Naive thymus-derived CD4-positive, alpha-beta T cell (primary cell): ENCODE measurements at regions not wholly inside any gene's neighbourhood (a gene's known extent, or its start where the extent isn't known, plus 50 kb on each side); places are given as distances from the start of the nearest gene placed in this dataset.
"Not testable (repeated sequence)": the region's sequence is repeated elsewhere in the genome, so short reads cannot be mapped to it uniquely, and the experiment has no call there.

ENCODE experiments used
- ATAC-seq: fragments of 150-1000 bp; cut with Tn5 transposase; 2 replicates; pipeline ENCODE4 v1.10.0; 2021; ENCODE audit warnings: mild to moderate bottlenecking, moderate library complexity
- CTCF ChIA-PET: fragments of 350-600 bp; sonication (Branson Sonifier 250); formaldehyde crosslinking; loops from one replicate; lab custom pipeline; 2021; ENCODE audit warnings: antibody characterized with exemption; lab: Charles Lee
- POLR2A ChIA-PET: fragments of 350-600 bp; sonication (Branson Sonifier 250); formaldehyde crosslinking; loops from one replicate; lab custom pipeline; 2021; ENCODE audit warnings: antibody characterized with exemption, inconsistent platforms; lab: Charles Lee
- DNase-seq, 9 donors: peaks; one replicate each; pipeline versions ENCODE4 v3.0.0 to v3.0.0-alpha.2; 2020 to 2022; ENCODE audit warnings: mixed read lengths in 1 of 9
- H3K27ac ChIP-seq: one replicate; pipeline ENCODE4 v1.7.0; 2013; ENCODE audit warnings: mild to moderate bottlenecking, low read depth, low read length, moderate library complexity
- H3K27me3 ChIP-seq, 2 donors: one replicate each; pipeline ENCODE4 v1.7.0; 2013; ENCODE audit warnings: low read length in 2 of 2, mild to moderate bottlenecking in 2 of 2, moderate library complexity in 2 of 2; ENCODE audit not compliant: control insufficient read depth in 2 of 2, insufficient read depth in 2 of 2
- H3K36me3 ChIP-seq, 3 experiments: 1 replicate in 2 of 3; 2 replicates in 1 of 3; pipeline ENCODE4 v1.7.0; 2013; ENCODE audit warnings: low read length in 3 of 3, mild to moderate bottlenecking in 3 of 3, moderate library complexity in 1 of 3; ENCODE audit not compliant: insufficient read depth in 3 of 3, control insufficient read depth in 2 of 3
- H3K4me1 ChIP-seq, 2 donors: one replicate each; pipeline ENCODE4 v1.7.0; 2013; ENCODE audit warnings: low read length in 2 of 2, mild to moderate bottlenecking in 2 of 2, moderate library complexity in 1 of 2; ENCODE audit not compliant: control insufficient read depth in 2 of 2, insufficient read depth in 2 of 2
- H3K4me3 ChIP-seq: 2 replicates; pipeline ENCODE4 v1.7.0; 2013; ENCODE audit warnings: mild to moderate bottlenecking, low read length
- H3K9me3 ChIP-seq, 3 experiments: 1 replicate in 2 of 3; 2 replicates in 1 of 3; pipeline ENCODE4 v1.7.0; 2013; ENCODE audit warnings: low read length in 3 of 3; ENCODE audit not compliant: control insufficient read depth in 2 of 3
- H3K27ac Mint-ChIP-seq, 9 donors: one replicate each; pipeline ENCODE4 v1.8.0; 2020 to 2022; ENCODE audit warnings: mixed read lengths in 9 of 9, mild to moderate bottlenecking in 8 of 9, moderate library complexity in 5 of 9, inconsistent platforms in 2 of 9
- H3K27me3 Mint-ChIP-seq, 5 donors: one replicate each; pipeline ENCODE4 v1.8.0; 2021 to 2022; ENCODE audit warnings: mixed read lengths in 5 of 5, mild to moderate bottlenecking in 1 of 5
- H3K36me3 Mint-ChIP-seq, 5 donors: one replicate each; pipeline ENCODE4 v1.8.0; 2020 to 2022; ENCODE audit warnings: mixed read lengths in 5 of 5, mild to moderate bottlenecking in 3 of 5, inconsistent platforms in 1 of 5
- H3K4me1 Mint-ChIP-seq, 7 donors: one replicate each; pipeline ENCODE4 v1.8.0; 2020 to 2022; ENCODE audit warnings: mixed read lengths in 7 of 7, mild to moderate bottlenecking in 3 of 7, inconsistent platforms in 1 of 7
- H3K4me3 Mint-ChIP-seq, 10 donors: one replicate each; pipeline ENCODE4 v1.8.0; 2020 to 2022; ENCODE audit warnings: mild to moderate bottlenecking in 10 of 10, mixed read lengths in 10 of 10, moderate library complexity in 6 of 10, inconsistent platforms in 2 of 10
- H3K9me3 Mint-ChIP-seq, 11 donors: one replicate each; pipeline ENCODE4 v1.8.0; 2020 to 2022; ENCODE audit warnings: mixed read lengths in 11 of 11, mild to moderate bottlenecking in 4 of 11, inconsistent platforms in 1 of 11, moderate library complexity in 1 of 11
- intact Hi-C, 2 donors: fragments of 100-400 bp; cut with micrococcal nuclease; formaldehyde crosslinking; loops; one replicate each; pipeline ENCODE4 v1.15.1; 2023

DNA sequence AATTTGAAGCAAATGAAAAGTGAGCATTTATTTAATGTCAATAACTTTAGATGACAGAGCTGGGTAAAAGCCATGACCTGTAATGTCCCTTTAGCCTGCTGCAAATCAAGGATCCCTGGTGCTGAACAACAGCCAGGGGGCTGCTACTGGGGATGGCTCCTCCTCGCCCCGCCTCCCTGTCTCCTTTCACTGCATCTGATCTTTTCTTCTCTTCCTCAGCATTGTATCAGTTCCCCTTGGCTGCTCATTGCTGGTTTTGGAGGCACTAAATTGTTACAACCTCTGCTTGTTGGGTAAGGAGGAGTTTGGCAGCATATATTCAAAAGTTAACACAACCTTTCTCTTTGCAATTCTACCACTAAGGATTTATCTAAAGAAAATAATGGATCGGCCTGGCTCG, 236.3 kb upstream of the ID2 start:
- peaks cover 0 to 4% (median 0%) of the 10 kb centered on the region in 11 donors for H3K9me3 Mint-ChIP-seq
- ChIA-PET CTCF (no interaction called here), POLR2A (no interaction called here)
- Histone ChIP-seq H3K4me3 (no peak overlapping the region), H3K9me3 (no peaks in the 10 kb centered on the region), H3K36me3 (no peaks in the 10 kb centered on the region), H3K27me3 (no peaks in the 10 kb centered on the region), H3K4me1 (no peaks in the 10 kb centered on the region), H3K27ac (no peak overlapping the region)
- no peak overlapping the region for H3K4me3 Mint-ChIP-seq
- peaks cover 0 to 47% (median 0%) of the 10 kb centered on the region in 5 donors for H3K27me3 Mint-ChIP-seq
- peak overlapping the region in 1 of 9 donors; percentile 4 for H3K27ac Mint-ChIP-seq
- DNase-seq (no peak), ATAC-seq (no peak)
- intact Hi-C loops = no loop called here
- H3K36me3 Mint-ChIP-seq = peaks cover 0 to 1% (median 0%) of the 10 kb centered on the region in 5 donors
- peaks cover 0 to 17% (median 0%) of the 10 kb centered on the region in 7 donors for H3K4me1 Mint-ChIP-seq

DNA sequence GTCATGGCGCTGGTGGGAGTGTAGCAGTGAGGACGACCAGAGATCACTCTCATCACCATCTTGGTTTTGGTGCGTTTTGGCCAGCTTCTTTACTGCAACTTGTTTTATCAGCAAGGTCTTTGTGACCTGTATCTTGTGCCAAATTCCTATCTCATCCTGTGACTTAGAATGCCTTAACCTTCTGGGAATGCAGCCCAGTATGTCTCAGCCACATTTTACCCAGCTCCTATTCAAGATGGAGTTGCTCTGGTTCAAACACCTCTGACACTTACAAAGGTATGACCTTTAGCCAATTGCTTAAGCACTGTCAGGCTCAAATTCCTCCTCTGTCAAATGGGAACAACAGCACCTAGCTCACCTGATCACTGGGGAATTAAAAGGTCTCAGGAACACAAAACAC, 235.1 kb upstream of the ID2 start:
- H3K36me3 Mint-ChIP-seq, H3K9me3 Mint-ChIP-seq, CTCF ChIA-PET, ATAC-seq, H3K36me3 ChIP-seq, intact Hi-C loops, H3K27me3 ChIP-seq, H3K27ac ChIP-seq, H3K27ac Mint-ChIP-seq, H3K9me3 ChIP-seq, H3K4me3 Mint-ChIP-seq, H3K4me3 ChIP-seq, DNase-seq, H3K4me1 ChIP-seq: not testable (repeated sequence)
- Mint-ChIP-seq H3K4me1 (peaks cover 0 to 17% (median 0%) of the 10 kb centered on the region in 7 donors), H3K27me3 (peaks cover 0 to 51% (median 0%) of the 10 kb centered on the region in 5 donors)
- POLR2A ChIA-PET = interaction anchor here (0.7 kb wide), 1 partner anchor 35 kb away, joined by 3 read pairs; no protein-coding TSS in a partner anchor

DNA sequence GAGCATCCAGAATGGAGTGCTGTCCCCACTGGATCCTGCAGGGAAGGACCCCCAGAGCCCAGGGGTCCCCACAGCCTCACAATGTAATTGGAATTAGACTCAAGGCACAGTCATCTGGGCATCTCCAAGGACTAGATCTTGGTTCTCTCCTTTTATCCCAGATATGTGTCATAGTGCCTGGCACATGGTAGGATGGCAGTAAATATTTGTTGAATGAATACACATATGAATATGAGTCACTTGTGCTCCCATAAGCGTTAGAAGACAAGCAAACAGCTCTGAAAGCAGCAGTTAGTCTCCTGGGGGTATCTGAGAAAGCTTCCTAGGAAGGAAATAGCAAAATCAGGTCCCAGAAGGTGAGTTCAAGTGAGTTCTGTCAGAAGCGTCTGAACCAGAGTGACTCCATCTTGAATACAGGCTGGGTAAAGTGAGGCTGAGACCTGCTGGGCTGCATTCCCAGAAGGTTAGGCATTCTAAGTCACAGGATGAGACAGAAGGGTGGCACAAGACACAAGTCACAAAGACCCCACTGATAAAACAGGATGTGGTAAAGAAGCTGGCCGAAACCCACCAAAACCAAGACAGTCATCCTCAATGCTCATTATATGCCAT, 234.1 kb upstream of the ID2 start:
- ChIA-PET CTCF (no interaction called here), POLR2A (no interaction called here)
- Mint-ChIP-seq H3K27me3 (peaks cover 0 to 47% (median 0%) of the 10 kb centered on the region in 5 donors), H3K9me3 (peaks cover 0 to 4% (median 0%) of the 10 kb centered on the region in 11 donors), H3K36me3 (peaks cover 0 to 3% (median 0%) of the 10 kb centered on the region in 5 donors), H3K4me1 (peaks cover 0 to 8% (median 0%) of the 10 kb centered on the region in 7 donors), H3K4me3 (no peak overlapping the region), H3K27ac (no peak overlapping the region)
- Histone ChIP-seq H3K4me1 (no peaks in the 10 kb centered on the region), H3K36me3 (no peaks in the 10 kb centered on the region), H3K4me3 (no peak overlapping the region), H3K27me3 (no peaks in the 10 kb centered on the region), H3K27ac (no peak overlapping the region), H3K9me3 (no peaks in the 10 kb centered on the region)
- DNase-seq (no peak), ATAC-seq (no peak)
- intact Hi-C loops = no loop called here

DNA sequence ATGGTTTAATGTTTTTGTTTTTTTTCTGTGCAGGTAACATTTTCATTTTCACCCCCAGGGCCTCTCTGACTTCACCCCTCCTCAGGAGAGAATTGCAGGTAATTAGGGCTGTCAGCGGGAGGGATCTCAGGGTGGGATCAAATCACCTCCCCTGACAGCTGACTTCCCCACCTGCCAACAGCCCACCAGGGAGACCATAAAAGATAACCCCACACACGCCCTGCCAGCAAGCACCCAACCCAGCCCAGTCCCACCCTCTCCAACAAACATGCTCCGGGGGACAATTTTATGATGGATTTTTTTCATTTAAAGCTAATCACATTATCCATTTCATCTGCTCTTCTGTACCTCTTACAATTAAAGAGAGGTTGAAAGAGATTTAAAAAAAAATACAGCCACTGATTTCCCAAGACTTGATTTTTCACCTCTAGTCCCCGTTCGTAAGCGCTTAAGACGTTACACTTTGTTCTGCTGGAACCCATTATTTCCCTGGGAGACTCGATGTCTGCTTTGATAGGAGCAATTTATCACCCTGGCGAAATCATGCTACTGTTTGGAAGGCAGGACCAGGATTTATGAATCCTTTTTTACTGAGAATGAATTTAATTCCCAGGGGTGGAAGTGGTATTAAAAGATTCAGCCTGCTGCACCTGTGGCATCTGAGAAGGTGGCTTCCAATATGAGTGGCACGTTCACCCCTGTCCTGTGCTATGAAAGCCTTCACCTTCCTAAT, 232.9 kb upstream of the ID2 start:
- H3K36me3 ChIP-seq = no peaks in the 10 kb centered on the region
- no peaks in the 10 kb centered on the region for H3K4me1 ChIP-seq
- POLR2A ChIA-PET = no interaction called here
- ATAC-seq = no peak
- H3K27me3 ChIP-seq = no peaks in the 10 kb centered on the region
- peaks cover 0 to 5% (median 0%) of the 10 kb centered on the region in 5 donors for H3K36me3 Mint-ChIP-seq
- no peaks in the 10 kb centered on the region for H3K9me3 ChIP-seq
- DNase-seq = no peak
- intact Hi-C loops = no loop called here
- H3K9me3 Mint-ChIP-seq = peaks cover 0 to 4% (median 0%) of the 10 kb centered on the region in 11 donors
- H3K27ac ChIP-seq = no peak overlapping the region
- H3K4me1 Mint-ChIP-seq = peaks cover 0 to 5% (median 0%) of the 10 kb centered on the region in 7 donors
- no peak overlapping the region for H3K4me3 ChIP-seq
- CTCF ChIA-PET = no interaction called here
- no peak overlapping the region for H3K27ac Mint-ChIP-seq
- no peak overlapping the region for H3K4me3 Mint-ChIP-seq
- peaks cover 0 to 42% (median 0%) of the 10 kb centered on the region in 5 donors for H3K27me3 Mint-ChIP-seq

DNA sequence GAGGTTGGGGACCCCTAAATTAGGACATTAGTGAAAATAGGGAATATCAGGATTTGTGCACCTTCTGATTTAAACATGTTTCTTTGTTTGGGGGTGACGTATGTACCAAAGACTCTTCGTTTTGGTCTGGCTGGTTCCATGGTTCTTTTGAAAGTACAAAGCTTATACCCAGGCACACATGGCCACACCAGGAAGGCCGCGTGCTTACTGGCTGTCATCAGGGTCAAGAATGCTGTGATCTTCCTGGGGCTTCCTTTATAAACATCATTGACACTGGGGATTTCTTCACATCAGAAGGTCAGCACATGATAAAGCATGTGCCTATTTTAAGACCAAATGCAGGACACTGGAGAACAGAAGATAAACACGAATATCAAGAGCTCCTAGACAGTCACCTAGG, 230.6 kb upstream of the ID2 start:
- H3K9me3 Mint-ChIP-seq = peaks cover 0 to 4% (median 0%) of the 10 kb centered on the region in 11 donors
- H3K4me3 ChIP-seq = no peak overlapping the region
- intact Hi-C loops = no loop called here
- POLR2A ChIA-PET = no interaction called here
- no peak overlapping the region for H3K27ac Mint-ChIP-seq
- H3K9me3 ChIP-seq = no peaks in the 10 kb centered on the region
- H3K4me1 Mint-ChIP-seq = peaks cover 7 to 21% (median 12%) of the 10 kb centered on the region in 7 donors
- no peak overlapping the region for H3K27ac ChIP-seq
- DNase-seq (no peak), ATAC-seq (no peak)
- H3K27me3 Mint-ChIP-seq = peaks cover 0 to 27% (median 0%) of the 10 kb centered on the region in 5 donors
- no peaks in the 10 kb centered on the region for H3K27me3 ChIP-seq
- H3K4me3 Mint-ChIP-seq = no peak overlapping the region
- peaks cover 0 to 16% (median 0%) of the 10 kb centered on the region in 5 donors for H3K36me3 Mint-ChIP-seq
- no peaks in the 10 kb centered on the region for H3K36me3 ChIP-seq
- CTCF ChIA-PET = no interaction called here
- peaks cover 0 to 8% of the 10 kb centered on the region in 2 donors for H3K4me1 ChIP-seq

DNA sequence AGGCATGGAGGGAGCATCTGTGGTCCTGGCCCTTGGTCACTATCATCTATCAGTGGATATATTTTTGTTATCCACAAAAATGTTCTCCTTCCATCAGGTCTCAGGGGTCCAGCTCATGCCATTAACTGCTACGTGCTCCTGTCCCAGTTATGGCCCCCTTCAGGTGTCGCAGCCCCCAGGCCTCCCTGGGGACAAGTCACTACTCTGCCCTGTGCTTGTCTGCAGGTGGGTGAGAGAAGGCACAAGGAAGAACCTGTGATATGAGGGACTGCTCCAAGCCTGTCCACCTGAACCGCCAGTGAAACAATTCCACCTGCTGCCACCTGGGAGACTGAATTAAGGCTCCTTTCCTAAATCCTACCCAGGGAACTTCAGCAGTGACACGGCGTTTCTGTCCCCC, 229.6 kb upstream of the ID2 start:
- peaks cover 6 to 13% of the 10 kb centered on the region in 2 donors for H3K4me1 ChIP-seq
- H3K36me3 ChIP-seq = no peaks in the 10 kb centered on the region
- ATAC-seq = no peak
- intact Hi-C loops = no loop called here
- Mint-ChIP-seq H3K27ac (no peak overlapping the region), H3K4me1 (peaks cover 9 to 25% (median 16%) of the 10 kb centered on the region in 7 donors), H3K27me3 (peaks cover 0 to 23% (median 0%) of the 10 kb centered on the region in 5 donors), H3K36me3 (peaks cover 0 to 16% (median 0%) of the 10 kb centered on the region in 5 donors), H3K9me3 (peaks cover 0 to 4% (median 0%) of the 10 kb centered on the region in 11 donors), H3K4me3 (no peak overlapping the region)
- H3K27ac ChIP-seq = no peak overlapping the region
- H3K27me3 ChIP-seq = no peaks in the 10 kb centered on the region
- no peaks in the 10 kb centered on the region for H3K9me3 ChIP-seq
- no peak for DNase-seq
- ChIA-PET POLR2A (no interaction called here), CTCF (no interaction called here)
- H3K4me3 ChIP-seq = no peak overlapping the region
